Ascending aorta (tissue), 2 donors: ENCODE measurements at regions not wholly inside any gene's neighbourhood (a gene's known extent, or its start where the extent isn't known, plus 50 kb on each side); places are given as distances from the start of the nearest gene placed in this dataset.

ENCODE experiments used
- DNase-seq, 2 donors: peaks; one replicate each; pipeline ENCODE4 v3.0.0-alpha.2; 2019; ENCODE audit warnings: low spot score in 2 of 2
- H3K27ac ChIP-seq, 2 donors: fragments of 200-600 bp; sonication (generic); one replicate each; pipeline ENCODE4 v1.5.1; 2016 to 2017; ENCODE audit warnings: mild to moderate bottlenecking in 1 of 2
- H3K27me3 ChIP-seq: fragments of 200-600 bp; sonication (generic); one replicate; pipeline ENCODE4 v1.5.1; 2017
- H3K36me3 ChIP-seq, 2 donors: fragments of 200-600 bp; sonication (generic); one replicate each; pipeline ENCODE4 v1.5.1; 2016
- H3K4me1 ChIP-seq, 2 donors: fragments of 200-600 bp; sonication (generic); one replicate each; pipeline ENCODE4 v1.5.1; 2016 to 2017; ENCODE audit warnings: mild to moderate bottlenecking in 1 of 2
- H3K4me3 ChIP-seq, 2 donors: fragments of 200-600 bp; sonication (generic); one replicate each; pipeline ENCODE4 v1.5.1; 2016 to 2017; ENCODE audit warnings: mild to moderate bottlenecking in 1 of 2
- H3K9me3 ChIP-seq, 2 donors: fragments of 200-600 bp; sonication (generic); one replicate each; pipeline ENCODE4 v1.5.1; 2016
- CTCF ChIP-seq, 3 experiments: fragments of 200-600 bp in 2 of 3; fragments of 450-650 bp in 1 of 3; sonication (generic) in 2 of 3; IDR thresholded peaks; one replicate each; pipeline ENCODE4 v1.5.1; 2016 to 2019; ENCODE audit warnings: antibody characterized with exemption in 3 of 3, mild to moderate bottlenecking in 1 of 3, moderate library complexity in 1 of 3
- intact Hi-C: fragments of 100-400 bp; cut with DNase I; formaldehyde crosslinking; loops from one replicate; pipeline ENCODE4 v1.15.1; 2023

DNA sequence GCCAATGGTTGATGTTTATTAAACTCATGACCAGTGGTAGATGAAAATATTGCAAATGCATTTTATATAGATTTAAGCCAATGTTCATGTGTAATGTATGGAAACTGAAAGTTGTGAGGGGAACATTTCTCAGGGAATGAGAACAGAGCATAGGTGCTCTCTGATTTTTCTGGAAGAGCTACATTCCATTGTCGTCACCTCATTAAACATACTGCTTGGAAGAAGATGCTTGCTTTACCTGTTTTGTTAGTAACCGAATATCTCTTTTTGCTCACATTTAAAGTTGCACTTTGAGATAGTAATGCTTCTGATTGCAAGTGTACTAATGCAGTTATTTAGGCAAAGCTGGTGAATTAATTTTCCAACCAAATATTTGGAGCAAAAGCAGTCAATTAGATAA is 93.8 kb upstream of the CLCN4 start:
- Histone ChIP-seq H3K9me3 (no peaks in the 10 kb centered on the region), H3K36me3 (no peaks in the 10 kb centered on the region), H3K4me1 (no peaks in the 10 kb centered on the region), H3K27me3 (no peaks in the 10 kb centered on the region), H3K4me3 (no peak overlapping the region), H3K27ac (no peak overlapping the region)
- TF ChIP-seq CTCF (IDR thresholded peaks at IDR 0.05) = no peak
- intact Hi-C loops = no loop called here
- no peak for DNase-seq

GRCh38 chrX:10064736-10065135 is 92.0 kb upstream of the CLCN4 start:
- TF ChIP-seq CTCF (IDR thresholded peaks at IDR 0.05) = no peak
- DNase-seq = no peak
- intact Hi-C loops = no loop called here
- no peaks in the 10 kb centered on the region for H3K4me1 ChIP-seq
- no peaks in the 10 kb centered on the region for H3K36me3 ChIP-seq
- no peak overlapping the region for H3K27ac ChIP-seq
- H3K27me3 ChIP-seq = no peaks in the 10 kb centered on the region
- no peaks in the 10 kb centered on the region for H3K9me3 ChIP-seq
- H3K4me3 ChIP-seq = no peak overlapping the region

GRCh38 chrX:10070714-10071436 is 85.9 kb upstream of the CLCN4 start:
- peaks cover 0 to 4% of the 10 kb centered on the region in 2 donors for H3K36me3 ChIP-seq
- no peak for DNase-seq
- no peak overlapping the region for H3K4me3 ChIP-seq
- no peak for TF ChIP-seq CTCF (IDR thresholded peaks at IDR 0.05)
- H3K4me1 ChIP-seq = no peaks in the 10 kb centered on the region
- peak overlapping the region in 1 of 2 donors; percentile 14 for H3K27ac ChIP-seq
- intact Hi-C loops = no loop called here
- H3K9me3 ChIP-seq = no peaks in the 10 kb centered on the region
- H3K27me3 ChIP-seq = no peaks in the 10 kb centered on the region

GRCh38 chrX:10071451-10072144 is 85.2 kb upstream of the CLCN4 start:
- no peak for DNase-seq
- Histone ChIP-seq H3K27me3 (no peaks in the 10 kb centered on the region), H3K4me1 (no peaks in the 10 kb centered on the region), H3K36me3 (peaks cover 0 to 4% of the 10 kb centered on the region in 2 donors), H3K9me3 (no peaks in the 10 kb centered on the region), H3K27ac (peak overlapping the region in 1 of 2 donors; percentile 14), H3K4me3 (no peak overlapping the region)
- no peak for TF ChIP-seq CTCF (IDR thresholded peaks at IDR 0.05)
- intact Hi-C loops = no loop called here

DNA sequence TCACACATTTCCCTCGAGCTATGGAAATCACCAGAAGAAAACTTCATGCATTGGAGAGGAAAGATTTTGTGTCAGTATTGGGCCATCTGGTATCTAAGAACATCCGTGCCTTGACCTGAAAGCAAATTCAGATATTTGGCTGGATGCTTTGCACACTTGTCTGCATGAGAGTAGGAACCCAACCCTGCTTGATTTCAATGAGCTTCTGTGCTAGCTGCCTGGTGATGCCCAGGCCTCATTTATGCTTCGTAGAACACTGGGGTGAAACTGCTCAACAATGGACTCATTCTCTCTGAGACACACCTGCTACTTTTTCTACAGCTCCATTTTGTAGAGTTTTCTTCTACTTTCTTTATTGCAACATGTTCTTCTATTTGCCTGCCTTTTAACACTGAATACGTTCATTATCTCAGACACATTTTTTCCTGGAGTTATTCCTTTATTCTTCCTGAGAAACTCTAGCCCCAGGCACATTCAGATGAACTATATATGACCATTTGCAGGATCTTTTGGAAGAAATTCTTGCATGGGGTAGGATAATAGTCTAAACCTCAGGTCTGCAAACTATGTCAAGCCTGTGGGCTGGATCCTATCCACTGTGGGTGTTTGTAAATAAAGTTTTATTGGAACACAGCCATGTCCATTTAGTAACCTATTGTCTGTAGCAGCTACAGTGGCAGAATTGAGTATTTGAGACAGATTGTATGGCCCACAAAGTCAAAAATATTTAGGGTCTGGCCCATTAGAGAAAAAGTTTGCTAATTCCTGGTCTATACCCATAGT is 83.8 kb upstream of the CLCN4 start:
- Histone ChIP-seq H3K4me1 (no peaks in the 10 kb centered on the region), H3K9me3 (no peaks in the 10 kb centered on the region), H3K4me3 (no peak overlapping the region), H3K27me3 (no peaks in the 10 kb centered on the region), H3K36me3 (peaks cover 0 to 4% of the 10 kb centered on the region in 2 donors), H3K27ac (no peak overlapping the region)
- no peak for DNase-seq
- TF ChIP-seq CTCF (IDR thresholded peaks at IDR 0.05) = no peak
- intact Hi-C loops = no loop called here
